ENCODE measurements at regions not wholly inside any gene's neighbourhood (a gene's known extent, or its start where the extent isn't known, plus 50 kb on each side); places are given as distances from the start of the nearest gene placed in this dataset.
A peak's percentile ranks its signal among the peaks of the same experiment; 100 is the strongest.

DNA sequence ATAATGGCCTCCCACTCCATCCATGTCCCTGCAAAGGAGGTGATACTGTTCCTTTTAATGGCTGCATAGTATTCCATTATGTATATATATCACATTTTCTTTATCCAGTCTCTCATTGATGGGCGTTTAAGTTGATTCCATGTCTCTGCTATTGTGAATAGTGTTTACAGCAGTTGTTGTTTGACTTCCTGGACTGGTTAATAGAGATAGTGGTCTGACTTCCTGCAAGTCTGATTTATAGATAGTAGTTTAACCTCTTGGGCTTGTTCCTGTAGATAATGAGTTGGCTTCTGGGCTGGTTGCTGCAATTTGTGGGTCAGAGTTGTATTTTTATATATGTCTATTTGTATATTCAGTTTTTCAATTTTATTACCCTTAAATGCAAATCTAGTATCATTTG lies 145.4 kb downstream of the ARL6IP6 start:
- no peak for DNase-seq (ENCODE audit: low read depth)
- Histone ChIP-seq H3K4me3 (ENCODE audit: low read depth, low read length) (no peak overlapping the region), H3K27me3 (ENCODE audit: control insufficient read depth, insufficient read depth, low read length) (no peaks in the 10 kb centered on the region), H3K36me3 (ENCODE audit: control insufficient read depth, insufficient read depth, low read length) (no peaks in the 10 kb centered on the region)
- TF ChIP-seq, protein P1, sequence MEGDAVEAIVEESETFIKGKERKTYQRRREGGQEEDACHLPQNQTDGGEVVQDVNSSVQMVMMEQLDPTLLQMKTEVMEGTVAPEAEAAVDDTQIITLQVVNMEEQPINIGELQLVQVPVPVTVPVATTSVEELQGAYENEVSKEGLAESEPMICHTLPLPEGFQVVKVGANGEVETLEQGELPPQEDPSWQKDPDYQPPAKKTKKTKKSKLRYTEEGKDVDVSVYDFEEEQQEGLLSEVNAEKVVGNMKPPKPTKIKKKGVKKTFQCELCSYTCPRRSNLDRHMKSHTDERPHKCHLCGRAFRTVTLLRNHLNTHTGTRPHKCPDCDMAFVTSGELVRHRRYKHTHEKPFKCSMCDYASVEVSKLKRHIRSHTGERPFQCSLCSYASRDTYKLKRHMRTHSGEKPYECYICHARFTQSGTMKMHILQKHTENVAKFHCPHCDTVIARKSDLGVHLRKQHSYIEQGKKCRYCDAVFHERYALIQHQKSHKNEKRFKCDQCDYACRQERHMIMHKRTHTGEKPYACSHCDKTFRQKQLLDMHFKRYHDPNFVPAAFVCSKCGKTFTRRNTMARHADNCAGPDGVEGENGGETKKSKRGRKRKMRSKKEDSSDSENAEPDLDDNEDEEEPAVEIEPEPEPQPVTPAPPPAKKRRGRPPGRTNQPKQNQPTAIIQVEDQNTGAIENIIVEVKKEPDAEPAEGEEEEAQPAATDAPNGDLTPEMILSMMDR (IDR thresholded peaks at IDR 0.05; ENCODE audit: insufficient read depth, low read length, poor library complexity, severe bottlenecking) = no peak

DNA sequence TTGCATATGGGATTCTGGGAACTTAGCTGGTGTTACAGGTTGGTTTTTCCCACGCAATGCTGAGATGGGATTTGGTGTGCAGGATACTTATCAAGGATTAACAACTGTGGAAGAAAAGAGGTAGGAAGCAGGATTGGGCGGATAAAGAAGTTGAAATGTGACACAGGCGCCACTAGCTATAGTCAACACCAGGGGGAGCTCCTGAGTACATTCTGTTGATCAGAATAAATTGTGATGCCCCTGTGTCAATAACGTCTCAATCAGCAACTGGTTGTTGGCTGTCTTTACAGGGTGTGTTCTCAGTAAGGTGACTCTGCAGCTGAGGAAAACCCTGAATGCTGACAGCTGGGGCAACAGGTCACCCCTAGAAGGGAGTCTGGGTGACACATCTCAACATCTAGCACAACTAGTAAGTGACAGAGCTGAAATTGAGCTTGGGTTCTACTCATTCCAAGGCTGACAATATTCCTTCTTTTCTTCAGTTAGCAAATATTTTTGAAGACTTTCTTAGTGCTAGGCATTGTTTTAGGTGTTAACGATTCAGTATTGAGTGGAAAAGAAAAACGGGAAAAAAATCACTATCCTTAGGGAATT lies 143.0 kb downstream of the ARL6IP6 start:
- Histone ChIP-seq H3K36me3 (ENCODE audit: control insufficient read depth, insufficient read depth, low read length) (no peaks in the 10 kb centered on the region), H3K27me3 (ENCODE audit: control insufficient read depth, insufficient read depth, low read length) (no peaks in the 10 kb centered on the region), H3K4me3 (ENCODE audit: low read depth, low read length) (no peak overlapping the region)
- no peak for DNase-seq (ENCODE audit: low read depth)
- TF ChIP-seq, protein P1 (IDR thresholded peaks at IDR 0.05; ENCODE audit: insufficient read depth, low read length, poor library complexity, severe bottlenecking) = peak; percentile 64

DNA sequence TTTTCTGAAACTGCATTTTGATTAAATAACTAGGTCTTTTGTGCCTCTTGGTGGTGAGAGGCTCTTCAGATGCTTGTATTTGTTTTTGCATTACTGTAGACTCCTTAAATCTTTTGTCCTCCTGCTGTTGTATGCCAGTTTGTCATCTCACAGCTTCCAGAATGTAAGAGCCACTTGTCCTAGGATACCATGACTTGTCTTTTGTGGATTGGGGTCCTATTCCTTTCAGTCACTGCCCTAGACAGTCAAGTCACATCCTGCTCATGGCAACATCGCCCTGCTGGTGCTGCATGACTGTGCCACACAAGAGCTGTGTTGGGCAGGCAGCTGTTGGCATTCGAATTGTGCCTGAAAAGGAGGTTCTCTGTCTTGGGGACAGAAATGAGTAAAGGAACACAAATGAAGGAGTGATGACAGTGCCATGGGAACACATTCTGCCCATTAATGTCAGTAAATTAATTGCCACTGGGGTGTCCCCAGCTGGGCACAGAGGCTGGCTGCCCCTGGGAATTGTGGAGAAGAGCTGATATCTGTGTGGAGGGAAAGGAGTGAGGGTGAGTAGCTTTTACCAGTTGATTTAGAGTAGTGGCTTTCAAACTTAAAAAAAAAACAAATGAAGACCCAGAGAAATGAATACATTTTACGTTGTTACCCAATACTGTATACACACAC lies 140.3 kb downstream of the ARL6IP6 start:
- no peak for DNase-seq (ENCODE audit: low read depth)
- H3K36me3 ChIP-seq (ENCODE audit: control insufficient read depth, insufficient read depth, low read length) = no peaks in the 10 kb centered on the region
- TF ChIP-seq, protein P1 (IDR thresholded peaks at IDR 0.05; ENCODE audit: insufficient read depth, low read length, poor library complexity, severe bottlenecking) = no peak
- H3K27me3 ChIP-seq (ENCODE audit: control insufficient read depth, insufficient read depth, low read length) = no peaks in the 10 kb centered on the region
- H3K4me3 ChIP-seq (ENCODE audit: low read depth, low read length) = no peak overlapping the region

DNA sequence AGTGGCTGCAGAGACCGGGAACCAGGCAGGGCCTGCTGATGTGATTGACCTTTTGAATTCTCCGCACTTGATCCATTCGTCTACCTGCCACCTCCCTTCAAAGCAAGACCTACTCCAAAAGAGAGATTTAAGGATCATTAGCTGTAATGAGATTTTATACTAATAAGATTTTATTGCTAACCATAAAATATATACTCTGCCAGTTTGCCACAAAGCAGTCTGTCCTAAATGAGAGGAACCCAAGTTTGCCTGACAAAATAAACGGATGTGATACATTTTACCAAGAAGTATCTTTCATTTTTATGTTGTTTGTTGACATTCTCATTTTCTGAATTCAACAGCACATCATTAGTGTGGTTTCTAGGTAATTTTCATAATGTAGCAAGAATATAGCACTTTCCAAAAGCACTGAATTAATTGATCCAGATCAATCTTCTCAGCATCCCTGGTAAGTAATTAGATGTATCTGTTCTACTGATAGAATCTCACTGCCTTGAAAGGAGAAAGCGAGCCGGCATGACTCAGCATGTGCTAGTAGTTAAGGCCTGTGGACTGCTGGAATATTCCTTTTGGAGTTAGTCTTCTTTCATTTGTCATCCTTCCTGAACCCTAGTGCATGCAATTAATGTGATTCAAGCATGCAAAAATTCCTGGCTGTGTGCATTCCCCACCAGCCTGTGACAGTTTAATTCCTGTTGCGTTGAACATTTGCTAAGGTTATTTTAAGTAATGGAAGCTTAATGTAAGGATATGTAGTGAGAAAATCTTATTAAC lies 128.5 kb downstream of the ARL6IP6 start:
- H3K4me3 ChIP-seq (ENCODE audit: low read depth, low read length) = no peak overlapping the region
- DNase-seq (ENCODE audit: low read depth) = peak; percentile 5
- no peaks in the 10 kb centered on the region for H3K27me3 ChIP-seq (ENCODE audit: control insufficient read depth, insufficient read depth, low read length)
- H3K36me3 ChIP-seq (ENCODE audit: control insufficient read depth, insufficient read depth, low read length) = no peaks in the 10 kb centered on the region
- TF ChIP-seq, protein P1 (IDR thresholded peaks at IDR 0.05; ENCODE audit: insufficient read depth, low read length, poor library complexity, severe bottlenecking) = no peak

DNA sequence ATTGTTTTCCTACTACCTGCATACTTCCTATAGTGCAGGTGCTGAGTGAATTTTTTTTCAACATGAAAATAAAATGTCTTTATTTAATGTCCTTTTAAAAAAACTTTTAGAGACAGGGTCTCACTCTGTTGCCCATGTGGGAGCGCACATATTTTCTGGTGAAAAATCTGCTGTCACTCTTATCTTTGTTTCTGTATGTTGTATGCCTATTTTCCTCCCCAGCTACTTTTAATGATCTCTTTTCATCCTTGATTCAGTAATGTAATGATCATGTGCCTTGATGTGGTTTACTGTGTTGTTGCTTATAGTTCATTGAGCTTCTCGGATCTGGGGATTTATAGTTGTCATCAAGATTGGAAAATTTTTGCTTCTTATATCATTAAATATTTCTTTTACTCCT lies 117.3 kb downstream of the ARL6IP6 start:
- H3K4me3 ChIP-seq (ENCODE audit: low read depth, low read length) = no peak overlapping the region
- no peak for DNase-seq (ENCODE audit: low read depth)
- no peaks in the 10 kb centered on the region for H3K36me3 ChIP-seq (ENCODE audit: control insufficient read depth, insufficient read depth, low read length)
- TF ChIP-seq, protein P1 (IDR thresholded peaks at IDR 0.05; ENCODE audit: insufficient read depth, low read length, poor library complexity, severe bottlenecking) = no peak
- no peaks in the 10 kb centered on the region for H3K27me3 ChIP-seq (ENCODE audit: control insufficient read depth, insufficient read depth, low read length)

All from kidney epithelial cell (primary cell).